Neural cell (in vitro differentiated cells): ENCODE measurements at regions not wholly inside any gene's neighbourhood (a gene's known extent, or its start where the extent isn't known, plus 50 kb on each side); places are given as distances from the start of the nearest gene placed in this dataset.

Source experiments
- EZH2 ChIP-seq: fragments of 200-600, 300-800 bp; shearing (Covaris generic), sonication (generic); IDR thresholded peaks from 2 replicates; pipeline ENCODE4 v1.6.1; 2014; ENCODE audit warnings: antibody characterized with exemption, low read length, borderline replicate concordance, mild to moderate bottlenecking; ENCODE audit not compliant: insufficient read depth, poor library complexity, severe bottlenecking
- MXI1 ChIP-seq: fragments of 450-650 bp; conservative IDR thresholded peaks from 2 replicates; pipeline ENCODE4 v1.6.1; 2014; ENCODE audit warnings: antibody characterized with exemption, mild to moderate bottlenecking; ENCODE audit not compliant: poor library complexity, severe bottlenecking
- POLR2AphosphoS5 ChIP-seq: IDR thresholded peaks from 2 replicates; pipeline ENCODE4 v1.6.1; 2012
- RAD21 ChIP-seq: fragments of 450-650 bp; conservative IDR thresholded peaks from 2 replicates; pipeline ENCODE4 v1.6.1; 2014; ENCODE audit warnings: antibody characterized with exemption, mild to moderate bottlenecking, moderate library complexity
- TAF1 ChIP-seq: IDR thresholded peaks from 2 replicates; pipeline ENCODE4 v1.6.1; 2012; ENCODE audit warnings: low read depth
- TF ChIP-seq, protein P1 (sequence below): fragments of 450-650 bp; IDR thresholded peaks from 2 replicates; pipeline ENCODE4 v1.5.1; 2014; ENCODE audit warnings: antibody characterized with exemption, mild to moderate bottlenecking, moderate library complexity; ENCODE audit not compliant: poor library complexity, severe bottlenecking

GRCh38 chr2:109703798-109704197, 89.6 kb downstream of the SOWAHC start:
- TF ChIP-seq, protein P1, sequence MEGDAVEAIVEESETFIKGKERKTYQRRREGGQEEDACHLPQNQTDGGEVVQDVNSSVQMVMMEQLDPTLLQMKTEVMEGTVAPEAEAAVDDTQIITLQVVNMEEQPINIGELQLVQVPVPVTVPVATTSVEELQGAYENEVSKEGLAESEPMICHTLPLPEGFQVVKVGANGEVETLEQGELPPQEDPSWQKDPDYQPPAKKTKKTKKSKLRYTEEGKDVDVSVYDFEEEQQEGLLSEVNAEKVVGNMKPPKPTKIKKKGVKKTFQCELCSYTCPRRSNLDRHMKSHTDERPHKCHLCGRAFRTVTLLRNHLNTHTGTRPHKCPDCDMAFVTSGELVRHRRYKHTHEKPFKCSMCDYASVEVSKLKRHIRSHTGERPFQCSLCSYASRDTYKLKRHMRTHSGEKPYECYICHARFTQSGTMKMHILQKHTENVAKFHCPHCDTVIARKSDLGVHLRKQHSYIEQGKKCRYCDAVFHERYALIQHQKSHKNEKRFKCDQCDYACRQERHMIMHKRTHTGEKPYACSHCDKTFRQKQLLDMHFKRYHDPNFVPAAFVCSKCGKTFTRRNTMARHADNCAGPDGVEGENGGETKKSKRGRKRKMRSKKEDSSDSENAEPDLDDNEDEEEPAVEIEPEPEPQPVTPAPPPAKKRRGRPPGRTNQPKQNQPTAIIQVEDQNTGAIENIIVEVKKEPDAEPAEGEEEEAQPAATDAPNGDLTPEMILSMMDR: no peak
- no peak for TF ChIP-seq EZH2
- TF ChIP-seq TAF1: no peak
- no peak for TF ChIP-seq POLR2AphosphoS5
- no peak for TF ChIP-seq RAD21
- TF ChIP-seq MXI1: no peak
